IMR-90 (cell line): ENCODE measurements at regions not wholly inside any gene's neighbourhood (a gene's known extent, or its start where the extent isn't known, plus 50 kb on each side); places are given as distances from the start of the nearest gene placed in this dataset.
"Not testable (repeated sequence)": the region's sequence is repeated elsewhere in the genome, so short reads cannot be mapped to it uniquely, and the experiment has no call there.

Experiments used
- ATAC-seq: fragments of 200-7000 bp; cut with Tn5 transposase; 2 replicates; pipeline ENCODE4 v1.9.1; 2020; ENCODE audit warnings: low read depth, mild to moderate bottlenecking, moderate library complexity
- BruUV-seq: library from RNA; stranded (reverse); fragments of 400-500 nt; replicated peaks from 2 replicates; lab custom pipeline; 2021; lab: Mats Ljungman, UMichigan
- CTCF ChIA-PET: fragments of 300-600 bp; formaldehyde crosslinking; extraction: SDS; loops from one replicate; lab custom pipeline; 2021; ENCODE audit warnings: antibody characterized with exemption; lab: Yijun Ruan, JAX
- POLR2A ChIA-PET: fragments of 300-600 bp; sonication (Branson Sonifier 250); formaldehyde crosslinking; loops from one replicate; lab custom pipeline; 2022; ENCODE audit warnings: antibody characterized with exemption; ENCODE audit not compliant: unreplicated experiment; lab: Charles Lee
- DNase-seq: peaks from one replicate; pipeline ENCODE4 v3.0.0; 2013
- H2AFZ ChIP-seq: replicated peaks from 2 replicates; pipeline ENCODE3; 2013; ENCODE audit warnings: low read length, mild to moderate bottlenecking; ENCODE audit not compliant: poor library complexity
- H2AK5ac ChIP-seq: 2 replicates; pipeline ENCODE4 v1.6.1; 2013; ENCODE audit warnings: low read depth, low read length, inconsistent platforms
- H2AK9ac ChIP-seq: replicated peaks from 2 replicates; pipeline ENCODE3; 2013; ENCODE audit warnings: mild to moderate bottlenecking, low read depth, low read length, moderate library complexity; ENCODE audit not compliant: poor library complexity
- H2BK120ac ChIP-seq: 2 replicates; pipeline ENCODE4 v1.6.1; 2013; ENCODE audit warnings: low read depth, low read length, inconsistent platforms
- H2BK15ac ChIP-seq: 3 replicates; pipeline ENCODE4 v1.6.1; 2013; ENCODE audit warnings: low read depth, low read length, inconsistent platforms
- H2BK20ac ChIP-seq: 2 replicates; pipeline ENCODE4 v1.6.1; 2013; ENCODE audit warnings: low read depth, mild to moderate bottlenecking, inconsistent platforms, low read length, moderate library complexity
- H2BK5ac ChIP-seq: 2 replicates; pipeline ENCODE4 v1.6.1; 2013; ENCODE audit warnings: mild to moderate bottlenecking, low read depth, low read length, inconsistent platforms; ENCODE audit not compliant: poor library complexity, severe bottlenecking
- H3K14ac ChIP-seq: replicated peaks from 2 replicates; pipeline ENCODE4 v1.6.1; 2013; ENCODE audit warnings: low read depth, low read length, inconsistent platforms
- H3K18ac ChIP-seq: 2 replicates; pipeline ENCODE4 v1.6.1; 2013; ENCODE audit warnings: low read depth, low read length, control low read depth
- H3K23ac ChIP-seq: 2 replicates; pipeline ENCODE4 v1.6.1; 2013; ENCODE audit warnings: low read depth, low read length, inconsistent platforms
- H3K27ac ChIP-seq: 2 replicates; pipeline ENCODE4 v1.5.1; 2013; ENCODE audit warnings: mild to moderate bottlenecking, control low read depth, low read length; ENCODE audit not compliant: insufficient read depth
- H3K27me3 ChIP-seq: 2 replicates; pipeline ENCODE4 v1.6.1; 2013; ENCODE audit warnings: low read length; ENCODE audit not compliant: control insufficient read depth, insufficient read depth
- H3K36me3 ChIP-seq: 2 replicates; pipeline ENCODE4 v1.6.1; 2013; ENCODE audit warnings: low read length, mixed read lengths; ENCODE audit not compliant: control insufficient read depth, insufficient read depth
- H3K4ac ChIP-seq: 2 replicates; pipeline ENCODE4 v1.6.1; 2013; ENCODE audit warnings: low read depth, low read length, inconsistent platforms
- H3K4me1 ChIP-seq: 2 replicates; pipeline ENCODE4 v1.6.1; 2013; ENCODE audit warnings: low read length, mixed read lengths; ENCODE audit not compliant: control insufficient read depth, insufficient read depth
- H3K4me2 ChIP-seq: 2 replicates; pipeline ENCODE4 v1.6.1; 2013; ENCODE audit warnings: low read depth, mild to moderate bottlenecking, control low read depth, low read length, moderate library complexity
- H3K4me3 ChIP-seq: 2 replicates; pipeline ENCODE4 v1.5.1; 2013; ENCODE audit warnings: low read depth, mild to moderate bottlenecking, control low read depth, low read length, moderate library complexity; ENCODE audit not compliant: insufficient read depth
- H3K56ac ChIP-seq: 2 replicates; pipeline ENCODE4 v1.6.1; 2013; ENCODE audit warnings: low read length, inconsistent platforms; ENCODE audit not compliant: insufficient read depth; ENCODE audit errors: extremely low read depth
- H3K79me1 ChIP-seq, 2 experiments: 2 replicates each; pipeline ENCODE4 v1.6.1; 2013; ENCODE audit warnings: low read length in 2 of 2, inconsistent platforms in 1 of 2, low read depth in 1 of 2
- H3K9ac ChIP-seq: 2 replicates; pipeline ENCODE4 v1.6.1; 2013; ENCODE audit warnings: low read depth, low read length, control low read depth
- H3K9me1 ChIP-seq: 2 replicates; pipeline ENCODE4 v1.6.1; 2013; ENCODE audit warnings: low read length, inconsistent platforms; ENCODE audit not compliant: insufficient read depth
- H3K9me3 ChIP-seq: 2 replicates; pipeline ENCODE4 v1.6.1; 2013; ENCODE audit warnings: low read length; ENCODE audit not compliant: control insufficient read depth, insufficient read depth
- H4K20me1 ChIP-seq: 2 replicates; pipeline ENCODE4 v1.6.1; 2013; ENCODE audit warnings: low read length, inconsistent platforms; ENCODE audit not compliant: insufficient read depth
- H4K5ac ChIP-seq: 2 replicates; pipeline ENCODE4 v1.6.1; 2013; ENCODE audit warnings: mild to moderate bottlenecking, low read depth, low read length, control low read depth
- H4K8ac ChIP-seq, 2 experiments: 2 replicates each; pipeline ENCODE4 v1.6.1; 2013; ENCODE audit warnings: low read depth in 2 of 2, low read length in 2 of 2, control low read depth in 1 of 2, inconsistent platforms in 1 of 2
- H4K91ac ChIP-seq: 2 replicates; pipeline ENCODE4 v1.6.1; 2013; ENCODE audit warnings: low read depth, low read length, inconsistent platforms; ENCODE audit not compliant: insufficient read depth
- WGBS, 2 experiments: methylation state at CpG; one replicate each; pipeline versions ENCODE4 v1.1.5 to v1.1.7; 2013; ENCODE audit warnings: missing lambda C conversion rate in 2 of 2; ENCODE audit not compliant: insufficient read length in 1 of 2; ENCODE audit errors: extremely low coverage in 2 of 2; 5-methylcytosine and 5-hydroxymethylcytosine counted together
- dilution Hi-C: fragments of 300-500 bp; cut with HindIII; formaldehyde crosslinking; loops from one replicate; pipeline ENCODE4 v1.14.3; 2018; ENCODE audit warnings: low sequenced_read_pairs; ENCODE audit not compliant: unreplicated experiment
- in situ Hi-C: fragments of 300-500 bp; cut with MboI; formaldehyde crosslinking; loops from 3 replicates; pipeline ENCODE4 v1.14.3; 2019; ENCODE audit warnings: low sequenced_read_pairs, inconsistent platforms, mixed read lengths
- intact Hi-C: fragments of 100-400 bp; cut with micrococcal nuclease; formaldehyde crosslinking; loops from 2 replicates; pipeline ENCODE4 v1.10.0; 2022

- H3K23ac ChIP-seq, H4K5ac ChIP-seq, H4K20me1 ChIP-seq, H3K4me2 ChIP-seq, H3K4ac ChIP-seq, dilution Hi-C loops, H2BK5ac ChIP-seq, intact Hi-C loops, in situ Hi-C loops, DNase-seq, H3K36me3 ChIP-seq, POLR2A ChIA-PET, H4K91ac ChIP-seq, H2AK5ac ChIP-seq, H3K27me3 ChIP-seq, H2AFZ ChIP-seq, H3K4me3 ChIP-seq, H3K14ac ChIP-seq, H2BK120ac ChIP-seq, H3K9me1 ChIP-seq, H4K8ac ChIP-seq, H3K4me1 ChIP-seq, H3K18ac ChIP-seq, H2AK9ac ChIP-seq, H2BK15ac ChIP-seq, H3K79me1 ChIP-seq, H2BK20ac ChIP-seq, H3K9ac ChIP-seq, H3K9me3 ChIP-seq, H3K27ac ChIP-seq, BruUV-seq, H3K56ac ChIP-seq, ATAC-seq: not testable (repeated sequence)
- CTCF ChIA-PET, result interaction anchor here (0.7 kb wide), 1 partner anchor 87 kb away, joined by 3 read pairs; no protein-coding TSS in a partner anchor
- WGBS, 2 experiments, result 52% methylated on average over 2 of the region's 6 CpGs; no CpG with 5 or more reads in 1 of the 2 experiments
These were observed 75.9 kb downstream of the RRM2 start for GRCh38 chr2:10198482-10198881.
